Omental fat pad (tissue), 3 donors: ENCODE measurements at regions not wholly inside any gene's neighbourhood (a gene's known extent, or its start where the extent isn't known, plus 50 kb on each side); places are given as distances from the start of the nearest gene placed in this dataset.
"Not testable (repeated sequence)": the region's sequence is repeated elsewhere in the genome, so short reads cannot be mapped to it uniquely, and the experiment has no call there.

Source experiments
- ATAC-seq: fragments of 150-250 bp; one replicate; pipeline ENCODE4 v1.9.1; 2016; ENCODE audit warnings: mild to moderate bottlenecking, moderate library complexity; ENCODE audit not compliant: low FRiP score
- DNase-seq: peaks from one replicate; pipeline ENCODE4 v3.0.0-alpha.2; 2019; ENCODE audit warnings: low spot score
- CTCF ChIP-seq, 3 donors: fragments of 450-650 bp; IDR thresholded peaks; one replicate each; pipeline ENCODE4 v1.5.1; 2016 to 2017; ENCODE audit warnings: antibody characterized with exemption in 3 of 3, mild to moderate bottlenecking in 3 of 3, moderate library complexity in 2 of 3

GRCh38 chr2:89767572-89768435 is 1076.3 kb downstream of the RPIA start:
- ATAC-seq: no peak
- DNase-seq: no peak

GRCh38 chr2:89775885-89776284 is 1084.4 kb downstream of the RPIA start:
- DNase-seq (no peak), ATAC-seq (no peak)
- TF ChIP-seq CTCF (IDR thresholded peaks at IDR 0.05): no peak

More at GRCh38 chr2:89767572-89768435, 1076.3 kb downstream of the RPIA start:
- no peak for TF ChIP-seq CTCF (IDR thresholded peaks at IDR 0.05)

GRCh38 chr2:89780318-89780717 is 1088.8 kb downstream of the RPIA start:
- no peak for DNase-seq
- no peak for TF ChIP-seq CTCF (IDR thresholded peaks at IDR 0.05)
- no peak for ATAC-seq

GRCh38 chr2:89781962-89782361 is 1090.5 kb downstream of the RPIA start:
- ATAC-seq (no peak), DNase-seq (no peak)
- TF ChIP-seq CTCF (IDR thresholded peaks at IDR 0.05): no peak

- no peak for DNase-seq
- no peak for ATAC-seq
- no peak for TF ChIP-seq CTCF (IDR thresholded peaks at IDR 0.05)
These were observed 1093.5 kb downstream of the RPIA start for GRCh38 chr2:89784960-89785359.

GRCh38 chr2:89785528-89785927 is 1094.1 kb downstream of the RPIA start:
- not testable (repeated sequence) for ATAC-seq, DNase-seq

- not testable (repeated sequence) for ATAC-seq, DNase-seq
These were observed 1095.2 kb downstream of the RPIA start for GRCh38 chr2:89786642-89787041.

- not testable (repeated sequence) for ATAC-seq, DNase-seq
These were observed 1104.1 kb downstream of the RPIA start for GRCh38 chr2:89795530-89795929.
